AG04449 (cell line): ENCODE measurements at regions not wholly inside any gene's neighbourhood (a gene's known extent, or its start where the extent isn't known, plus 50 kb on each side); places are given as distances from the start of the nearest gene placed in this dataset.

Experiments
- CTCF ChIA-PET: fragments of 350-600 bp; formaldehyde crosslinking; extraction: SDS; loops from one replicate; lab custom pipeline; 2021; ENCODE audit warnings: antibody characterized with exemption; lab: Yijun Ruan, JAX
- POLR2A ChIA-PET: fragments of 400-600, 350-600 bp; formaldehyde crosslinking; extraction: SDS; loops from one replicate; lab custom pipeline; 2020; ENCODE audit warnings: antibody characterized with exemption, inconsistent platforms; lab: Yijun Ruan, JAX
- DNase-seq: peaks from one replicate; pipeline ENCODE4 v3.0.0-alpha.2; 2010; ENCODE audit warnings: low read depth, low spot score
- H3K4me3 ChIP-seq: 2 replicates; pipeline ENCODE4 v1.5.1; 2011; ENCODE audit warnings: low read depth, mild to moderate bottlenecking, control low read depth, low read length
- CTCF ChIP-seq: IDR thresholded peaks from one replicate; pipeline ENCODE4 v1.5.1; 2011; ENCODE audit warnings: mild to moderate bottlenecking, moderate library complexity, low read length, control low read depth, inconsistent platforms; ENCODE audit not compliant: insufficient read depth; ENCODE audit errors: missing control alignments

DNA sequence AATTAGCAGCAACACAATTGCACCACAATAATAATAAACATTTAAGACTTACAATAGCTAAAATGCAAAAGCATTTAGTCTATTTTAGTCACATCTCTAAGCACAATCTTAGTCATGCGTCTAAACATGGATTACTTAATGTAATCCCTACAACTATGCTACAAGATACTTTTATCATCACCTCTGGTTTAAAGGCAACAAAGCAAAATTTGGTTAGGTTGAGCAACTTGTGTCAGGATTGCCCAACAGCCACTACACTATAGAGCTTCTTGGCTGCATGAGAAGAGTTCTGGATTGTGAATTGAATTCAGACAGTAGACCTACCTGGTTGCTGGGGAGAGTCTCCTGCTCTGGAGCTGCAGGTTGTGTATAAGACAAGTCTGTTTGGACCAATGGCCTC lies 146.5 kb upstream of the PUDP start:
- no peak for DNase-seq
- no peak overlapping the region for H3K4me3 ChIP-seq
- POLR2A ChIA-PET = no interaction called here
- CTCF ChIA-PET = no interaction called here
- no peak for TF ChIP-seq CTCF

GRCh38 chrX:7286168-7286837 lies 138.3 kb upstream of the PUDP start:
- no peak for DNase-seq
- POLR2A ChIA-PET = no interaction called here
- TF ChIP-seq CTCF = no peak
- H3K4me3 ChIP-seq = no peak overlapping the region
- CTCF ChIA-PET = no interaction called here

DNA sequence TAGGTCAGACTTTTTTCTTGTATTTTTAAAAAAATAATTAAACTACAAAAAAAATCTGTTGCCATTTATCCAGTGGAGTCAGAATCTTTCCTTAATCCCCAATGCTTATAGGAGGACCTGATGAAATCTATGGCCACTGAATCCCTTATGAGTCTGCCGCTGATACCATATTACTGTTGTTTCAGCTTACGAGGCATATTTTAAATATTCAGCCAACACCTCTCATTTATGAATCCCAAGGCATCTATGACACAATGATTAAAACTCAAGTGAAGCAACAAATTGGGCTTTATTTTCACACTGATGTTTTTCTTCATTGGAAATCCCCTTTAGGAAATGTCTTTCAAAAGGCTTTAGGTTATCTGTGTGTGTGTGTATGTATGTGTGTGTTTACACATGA lies 137.8 kb upstream of the PUDP start:
- no peak for TF ChIP-seq CTCF
- no peak for DNase-seq
- POLR2A ChIA-PET = no interaction called here
- H3K4me3 ChIP-seq = no peak overlapping the region
- CTCF ChIA-PET = no interaction called here

DNA sequence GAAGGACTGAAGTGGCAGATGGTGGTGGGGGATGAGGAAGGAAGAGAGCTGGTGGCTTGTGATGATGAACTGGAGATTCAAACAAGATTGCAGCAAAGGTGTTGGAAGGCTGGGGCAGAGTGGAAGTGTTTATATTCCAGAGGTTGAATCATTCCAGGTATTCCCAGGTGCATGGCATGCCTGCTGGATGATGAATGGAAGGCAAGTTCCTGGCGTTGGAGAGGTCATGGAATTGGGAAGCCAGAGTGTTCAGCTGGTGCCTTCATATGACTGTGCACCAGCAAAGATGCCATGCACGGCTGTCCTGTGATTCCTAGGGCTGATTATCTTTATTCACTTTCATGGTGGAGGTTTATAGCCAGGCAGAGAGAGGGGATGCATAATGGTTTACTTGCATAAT lies 135.8 kb upstream of the PUDP start:
- TF ChIP-seq CTCF = no peak
- ChIA-PET CTCF (no interaction called here), POLR2A (no interaction called here)
- DNase-seq = no peak
- H3K4me3 ChIP-seq = no peak overlapping the region

DNA sequence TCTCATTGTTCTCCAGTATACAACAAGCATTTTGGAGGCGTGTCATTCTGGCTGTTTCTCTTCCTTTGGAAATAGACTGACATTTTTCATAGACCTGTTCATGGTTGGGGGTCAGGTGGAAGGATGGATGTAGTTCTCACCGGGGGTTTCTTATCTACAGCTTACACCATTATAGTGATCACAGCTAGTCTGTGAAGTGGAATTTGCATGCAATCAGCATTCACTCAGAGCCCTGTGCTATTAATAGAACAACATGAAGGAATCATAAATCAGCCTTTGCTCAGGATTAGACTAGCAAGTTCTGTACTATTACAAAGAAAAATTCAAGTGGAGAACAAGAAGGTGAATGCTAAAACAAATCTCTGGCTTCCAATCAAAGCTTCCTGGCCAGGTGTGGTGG lies 132.6 kb upstream of the PUDP start:
- no peak for DNase-seq
- POLR2A ChIA-PET = no interaction called here
- no peak overlapping the region for H3K4me3 ChIP-seq
- TF ChIP-seq CTCF = no peak
- CTCF ChIA-PET = no interaction called here

GRCh38 chrX:7272346-7272745 lies 124.4 kb upstream of the PUDP start:
- H3K4me3 ChIP-seq = no peak overlapping the region
- DNase-seq = no peak
- no peak for TF ChIP-seq CTCF
- ChIA-PET CTCF (no interaction called here), POLR2A (no interaction called here)
